GM21619 (cell line): ENCODE measurements at regions not wholly inside any gene's neighbourhood (a gene's known extent, or its start where the extent isn't known, plus 50 kb on each side); places are given as distances from the start of the nearest gene placed in this dataset.

Source experiments
- ATAC-seq: cut with Tn5 transposase; IDR thresholded peaks from one replicate; pipeline ENCODE4 v1.9.1; 2021; ENCODE audit not compliant: unreplicated experiment

DNA sequence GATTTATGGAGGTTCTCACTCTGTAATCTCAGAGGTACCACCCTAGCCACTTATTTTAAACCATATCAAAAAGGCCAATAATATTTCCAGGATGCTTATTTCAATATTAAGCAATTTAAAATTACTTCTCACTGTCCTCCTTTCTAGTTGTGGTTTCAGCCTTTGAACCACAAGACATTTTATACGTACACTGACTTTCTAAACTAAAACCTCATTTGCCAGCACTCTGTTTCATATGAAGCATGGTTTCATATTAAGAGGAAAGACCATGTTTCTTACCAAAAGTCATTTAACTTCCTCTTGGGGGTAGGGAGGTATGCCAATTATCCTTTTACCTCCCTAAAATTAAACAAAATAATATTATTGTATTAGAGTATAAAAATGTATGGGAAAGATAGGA is 399.8 kb downstream of the CDH7 start:
- no peak for ATAC-seq

DNA sequence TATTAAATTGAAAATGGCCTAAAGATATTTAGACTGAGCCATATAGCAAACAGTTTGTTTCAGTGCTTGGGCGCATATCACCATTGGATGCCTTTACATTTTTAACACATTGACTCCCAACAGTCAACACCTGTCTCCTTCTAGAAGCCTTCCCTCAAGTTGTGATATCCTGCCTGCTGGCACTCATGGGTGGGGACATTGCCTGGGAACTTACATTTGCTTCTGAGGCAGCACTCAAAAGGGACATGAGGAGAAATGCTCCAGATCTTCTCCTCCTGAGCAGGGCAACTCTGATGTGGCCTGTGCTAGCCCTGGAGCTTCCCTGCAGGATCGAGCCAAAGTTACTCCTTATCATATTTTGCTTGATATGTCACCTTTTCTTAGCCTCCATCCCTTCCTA is 392.2 kb downstream of the CDH7 start:
- ATAC-seq = no peak

DNA sequence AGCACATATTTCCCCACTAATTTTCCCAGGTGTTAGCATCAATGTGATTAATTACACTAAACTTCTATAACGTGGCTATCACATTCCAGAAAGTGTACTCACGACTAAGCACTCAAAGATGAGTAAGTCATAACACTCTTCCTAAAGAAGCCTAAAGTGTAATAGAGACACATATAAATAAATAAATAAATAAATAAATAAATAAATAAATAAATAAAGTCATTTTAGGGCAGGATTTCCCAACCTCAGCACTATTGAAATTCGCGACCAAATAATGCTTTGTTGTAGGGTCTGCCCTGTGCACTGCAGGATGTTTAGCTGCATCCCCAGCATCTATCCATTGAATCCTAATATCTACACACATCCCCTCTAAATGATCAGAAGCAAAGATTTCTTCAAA is 390.9 kb downstream of the CDH7 start:
- ATAC-seq = no peak

DNA sequence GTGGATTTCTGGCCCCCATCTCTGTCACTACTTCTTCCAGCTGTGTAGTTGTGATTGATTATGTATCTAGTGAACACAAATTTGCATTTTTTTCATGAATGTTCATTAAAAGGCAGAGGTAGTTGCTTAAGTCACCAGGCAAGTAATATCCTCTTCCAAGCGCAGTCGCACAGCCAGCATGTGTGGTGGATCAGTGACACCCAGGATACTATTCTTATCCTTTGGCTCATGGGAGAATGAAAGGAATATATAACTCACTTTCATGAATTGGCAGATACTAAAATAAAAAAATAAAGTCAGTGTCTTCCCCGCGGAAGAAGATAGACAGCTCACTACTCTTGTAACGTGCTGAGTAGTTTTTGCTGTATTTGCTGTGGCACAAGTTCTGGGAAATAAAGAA is 387.8 kb downstream of the CDH7 start:
- no peak for ATAC-seq

DNA sequence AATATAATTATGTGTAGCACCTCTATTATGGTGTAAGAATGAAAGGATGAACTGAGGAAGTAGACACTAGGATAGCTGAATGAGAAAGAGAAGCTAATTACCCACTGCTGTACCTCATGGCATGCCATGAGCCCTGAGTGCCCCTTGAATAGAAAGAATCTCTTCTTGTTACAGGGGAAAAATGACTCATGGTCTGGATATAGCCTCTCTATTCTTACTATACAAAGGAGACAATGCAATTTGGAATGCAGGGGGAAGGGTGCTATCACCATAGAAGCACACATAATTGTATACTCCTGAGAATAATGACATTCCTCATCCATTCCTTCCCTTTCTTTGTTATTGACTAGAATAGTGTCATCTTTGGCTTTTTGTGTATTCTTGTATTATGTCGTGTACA is 385.2 kb downstream of the CDH7 start:
- no peak for ATAC-seq

DNA sequence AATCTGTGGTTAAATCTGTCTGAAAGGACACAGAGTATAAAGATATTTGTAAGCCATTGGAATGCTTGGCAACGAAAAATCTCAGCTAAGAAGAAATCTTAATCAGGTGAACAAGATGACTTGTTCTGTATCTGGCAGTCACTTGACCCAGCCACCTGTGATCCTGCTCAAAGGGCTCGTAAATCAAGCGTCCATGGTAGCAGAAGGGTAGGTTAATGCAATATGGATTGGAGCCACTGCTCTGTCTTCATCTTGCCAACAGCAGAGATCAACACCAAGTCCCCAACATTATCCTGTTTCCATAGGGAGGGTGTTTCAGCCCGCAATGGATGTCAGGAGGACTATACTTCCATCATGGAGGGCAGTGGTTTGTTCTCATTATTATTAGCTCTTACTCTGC is 378.4 kb downstream of the CDH7 start:
- ATAC-seq = no peak

DNA sequence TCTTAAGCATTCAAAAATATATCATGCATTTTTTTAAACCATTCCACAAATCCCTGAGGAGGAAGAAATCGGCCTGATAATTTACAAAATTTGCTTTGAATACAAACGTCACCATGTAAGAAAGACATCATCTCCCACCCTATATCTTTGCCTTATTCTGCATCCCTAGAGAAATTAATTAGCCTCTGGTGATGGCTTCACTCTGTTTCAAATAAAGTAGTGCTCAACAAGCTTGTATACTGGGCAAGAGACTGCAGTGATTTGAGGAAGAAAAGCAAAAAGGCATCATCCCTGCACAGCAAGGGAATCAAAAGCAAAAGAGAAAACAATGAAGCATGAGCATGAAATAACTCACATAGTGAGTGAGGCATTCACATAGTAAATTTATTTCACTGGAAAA is 375.5 kb downstream of the CDH7 start:
- ATAC-seq = no peak

DNA sequence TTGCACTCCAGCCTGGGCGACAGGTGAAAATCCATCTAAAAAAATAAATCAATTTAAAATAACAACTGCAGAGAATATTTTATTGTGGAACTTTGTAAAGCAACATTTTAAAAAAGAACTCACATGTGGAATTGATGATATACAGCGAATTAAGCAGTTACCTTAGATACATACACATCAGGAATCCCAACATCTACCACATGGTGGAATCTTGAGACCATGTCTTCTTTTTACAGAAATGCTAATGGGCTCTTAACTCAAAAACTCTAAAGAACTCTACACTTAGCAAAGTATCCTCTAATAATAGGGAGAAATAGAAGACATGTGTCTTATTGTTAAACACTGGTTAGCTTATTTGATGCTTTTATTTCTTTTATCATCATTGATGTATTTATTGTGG is 373.6 kb downstream of the CDH7 start:
- no peak for ATAC-seq

DNA sequence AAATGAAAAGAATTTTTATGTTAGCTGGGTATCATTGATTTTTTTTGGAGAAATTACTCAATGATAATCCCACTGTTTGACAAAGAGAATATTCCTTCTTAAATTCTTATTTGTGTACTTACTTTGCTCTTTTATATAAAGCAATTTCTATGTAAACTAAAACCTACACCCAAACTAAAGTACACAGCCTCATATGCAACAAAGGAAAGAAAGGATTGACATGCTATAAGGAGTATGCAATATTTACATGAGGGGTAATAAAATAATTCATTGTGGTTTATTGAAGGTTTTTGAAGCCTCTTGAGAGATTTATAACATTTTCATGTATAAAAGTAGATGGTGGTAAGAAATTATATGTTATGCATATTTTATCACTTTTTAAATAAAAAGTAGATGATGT is 368.5 kb downstream of the CDH7 start:
- no peak for ATAC-seq

DNA sequence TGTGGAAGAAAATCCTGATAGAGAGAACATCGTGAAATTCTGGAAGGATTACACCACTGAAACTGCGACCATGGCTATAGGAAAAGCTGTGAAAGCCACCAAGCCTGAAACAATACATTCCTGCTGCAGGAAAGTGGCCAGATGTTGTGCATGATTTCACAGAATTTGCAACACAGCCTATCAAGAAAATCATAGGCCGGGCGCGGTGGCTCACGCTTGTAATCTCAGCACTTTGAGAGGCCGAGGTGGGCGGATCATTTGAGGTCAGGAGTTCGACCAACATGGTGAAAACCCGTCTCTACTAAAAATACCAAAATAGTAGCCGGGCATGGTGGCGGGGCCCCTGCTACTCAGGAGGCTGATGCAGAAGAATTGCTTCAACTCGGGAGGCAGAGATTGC is 360.2 kb downstream of the CDH7 start:
- no peak for ATAC-seq

DNA sequence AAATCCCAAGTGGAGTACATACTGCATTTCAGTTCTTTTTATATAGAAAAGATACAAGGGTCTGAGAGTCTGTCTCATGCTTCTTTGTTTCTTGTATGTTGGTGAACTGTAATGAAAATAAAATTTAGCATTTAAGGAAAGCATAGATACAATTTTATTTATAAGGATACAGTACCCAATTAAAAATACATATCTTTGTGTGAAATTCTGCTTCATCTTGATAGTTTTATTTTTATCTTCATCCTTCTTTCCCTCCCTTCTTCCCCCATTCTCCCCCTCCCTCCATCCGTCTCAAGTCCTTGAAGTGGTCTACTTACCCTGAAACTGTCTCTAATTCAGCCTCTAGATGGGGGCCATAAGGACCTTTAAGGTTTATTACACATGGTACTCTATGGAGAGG is 359.8 kb downstream of the CDH7 start:
- ATAC-seq = no peak

DNA sequence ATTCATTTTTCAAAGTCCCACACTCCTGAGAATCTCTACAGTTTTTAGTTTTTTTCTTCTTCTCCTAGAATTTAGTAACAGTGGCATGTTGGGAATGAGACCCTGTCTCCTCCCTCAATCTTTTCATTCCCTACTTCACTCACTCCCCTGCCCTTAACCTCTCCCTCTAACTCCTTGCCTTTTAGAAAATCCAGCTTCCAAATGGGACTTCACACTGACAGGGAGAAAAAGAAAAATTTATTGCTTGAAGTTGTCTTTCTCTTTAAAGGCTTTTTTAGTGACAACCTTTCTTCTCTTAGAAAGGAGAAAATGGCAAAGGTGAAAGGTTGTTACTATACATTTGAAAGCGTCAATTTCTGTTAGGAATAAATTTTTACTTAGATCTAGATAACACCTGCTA is 359.2 kb downstream of the CDH7 start:
- ATAC-seq = no peak

DNA sequence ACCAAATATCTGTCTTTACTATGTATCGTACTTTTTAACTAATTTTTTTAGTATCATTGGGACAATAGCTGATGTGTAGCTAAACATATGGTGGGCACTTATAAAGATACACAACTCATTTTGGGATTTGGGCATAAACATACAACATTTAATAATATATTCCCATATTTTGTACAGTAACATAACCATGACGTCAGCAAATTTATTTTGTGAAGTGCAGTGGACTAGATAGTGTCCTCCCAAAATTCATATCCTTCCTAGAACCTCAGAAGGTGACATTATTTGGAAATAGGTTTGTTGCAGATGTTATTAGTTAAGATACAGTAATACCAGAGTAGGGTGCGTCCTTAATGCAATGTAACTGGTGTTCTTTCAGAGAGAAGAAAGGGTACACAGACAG is 356.7 kb downstream of the CDH7 start:
- ATAC-seq = no peak

DNA sequence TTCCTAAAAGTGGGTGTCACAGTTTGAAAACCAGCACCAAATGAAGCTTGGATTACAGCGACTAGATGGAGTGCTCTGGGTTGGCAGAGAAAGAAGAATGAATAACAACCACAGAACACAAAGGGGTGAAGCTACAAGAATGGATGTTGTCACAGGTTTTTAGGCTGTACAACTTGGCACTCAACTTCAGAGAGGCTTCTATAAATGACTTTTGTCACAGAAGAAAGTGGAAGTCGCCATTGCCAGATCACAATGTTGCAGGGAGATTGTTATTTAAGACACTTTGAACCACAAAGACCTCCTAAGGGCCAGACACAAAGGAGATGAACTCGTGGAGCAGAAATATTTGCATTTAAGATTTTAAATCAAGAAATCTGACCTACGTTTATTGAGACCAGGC is 354.2 kb downstream of the CDH7 start:
- ATAC-seq = no peak

DNA sequence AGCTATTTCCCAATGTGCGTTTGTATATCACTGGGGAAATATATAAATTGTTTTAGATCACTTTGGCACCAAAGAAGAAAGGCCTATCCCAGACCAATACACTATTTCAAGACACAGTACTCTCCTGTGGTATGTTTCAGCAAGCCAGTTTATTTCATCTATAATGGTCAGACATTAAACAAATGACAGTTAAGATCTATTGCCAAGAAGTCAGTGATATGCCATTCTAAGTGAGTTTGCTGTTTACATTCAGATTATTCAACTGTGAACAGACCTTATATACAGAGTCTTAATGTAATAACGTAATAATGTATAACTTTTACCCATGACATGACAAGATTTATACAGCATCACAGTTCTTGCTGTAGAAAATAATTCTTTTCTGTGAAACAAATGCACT is 352.7 kb downstream of the CDH7 start:
- ATAC-seq = no peak

DNA sequence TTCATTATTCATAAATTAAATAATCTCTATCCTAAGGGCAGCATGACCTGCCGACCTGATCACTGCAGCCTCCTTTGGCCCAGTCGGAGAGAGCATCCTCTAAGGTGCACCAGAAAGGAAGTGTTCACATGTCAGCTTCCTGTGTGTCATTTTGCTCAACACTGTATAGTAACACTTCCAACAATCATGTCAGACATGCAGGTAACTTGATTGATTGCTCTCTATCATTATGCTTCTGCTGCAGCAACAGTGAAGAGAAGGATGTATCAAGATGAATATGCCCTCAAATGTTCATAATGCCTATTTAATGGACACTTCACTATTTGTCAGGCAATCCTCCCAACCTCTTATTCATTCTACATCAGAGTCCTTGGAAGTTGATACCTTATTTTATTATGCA is 332.3 kb downstream of the CDH7 start:
- no peak for ATAC-seq

DNA sequence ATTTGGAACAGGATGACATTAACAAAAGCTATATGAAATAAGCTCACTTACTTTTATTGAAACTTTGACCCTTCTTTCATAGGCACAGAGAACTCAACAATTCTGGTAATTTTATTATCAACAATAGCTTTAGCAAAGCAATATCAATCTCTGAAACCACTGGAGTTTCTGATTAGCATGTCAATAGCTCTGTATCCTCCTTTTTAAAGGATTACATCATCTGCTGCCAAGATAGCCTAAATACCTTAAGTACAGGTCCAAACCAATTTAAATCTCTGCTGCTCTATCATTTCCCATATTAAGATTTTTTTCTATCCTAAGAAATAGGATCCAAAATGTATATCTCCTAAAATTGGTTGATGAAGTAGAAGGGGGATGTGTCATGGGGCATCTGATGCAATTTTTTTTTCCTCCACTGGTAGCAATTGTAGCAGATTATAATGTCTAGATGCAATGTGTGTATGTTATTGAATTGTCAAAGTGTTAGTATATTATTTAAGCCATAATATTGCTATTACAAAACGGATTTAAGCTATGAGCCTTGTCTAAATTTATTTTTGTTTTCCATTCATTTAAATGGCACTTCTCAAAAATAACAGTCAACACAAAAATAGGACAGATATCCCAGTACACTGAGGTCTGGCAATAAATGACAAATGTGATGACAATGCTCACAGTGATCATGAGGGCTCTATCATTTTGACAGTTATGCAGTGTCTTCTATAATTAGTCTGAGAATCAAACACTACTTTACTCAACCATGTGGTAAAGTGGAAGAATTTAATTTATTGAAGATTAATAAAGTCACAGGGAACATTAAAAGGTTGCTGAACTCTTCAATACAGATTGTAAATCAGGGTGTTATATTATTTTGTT is 328.4 kb downstream of the CDH7 start:
- no peak for ATAC-seq

DNA sequence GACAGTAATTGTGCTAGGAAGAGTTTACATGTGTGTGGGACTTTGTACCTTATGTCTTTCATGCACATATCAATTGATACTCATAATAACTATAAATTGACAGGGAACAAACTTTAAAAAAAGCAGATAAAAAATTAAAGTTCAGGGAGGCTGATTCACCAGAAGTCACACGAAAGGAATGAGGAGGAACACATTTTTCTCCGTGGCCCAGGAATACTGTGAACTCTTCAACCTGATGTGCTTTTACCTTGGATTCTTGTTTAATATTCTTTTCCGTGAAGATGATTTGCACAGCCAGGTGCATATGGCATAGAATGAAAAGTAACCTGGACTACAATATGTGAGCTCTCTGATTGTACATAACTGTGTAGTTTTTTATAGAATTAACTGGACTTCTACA is 326.3 kb downstream of the CDH7 start:
- no peak for ATAC-seq

DNA sequence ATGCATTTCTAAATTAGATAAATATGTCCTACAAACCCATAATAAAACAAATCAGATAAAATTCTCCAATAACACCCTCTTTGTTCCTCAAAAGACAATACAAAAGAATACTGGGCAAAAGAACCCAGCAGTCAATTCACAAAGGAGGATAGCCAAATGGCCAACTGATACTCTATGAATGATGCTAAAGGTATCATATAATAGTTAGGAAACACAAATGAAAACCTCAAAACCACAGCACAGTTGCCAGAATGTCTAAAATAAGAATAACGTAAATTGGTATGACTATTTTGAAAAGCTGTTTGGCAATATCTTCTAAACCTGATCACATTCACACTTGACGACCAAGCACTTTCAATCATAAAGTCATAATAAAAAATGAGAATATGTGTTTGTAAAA is 315.4 kb downstream of the CDH7 start:
- no peak for ATAC-seq

DNA sequence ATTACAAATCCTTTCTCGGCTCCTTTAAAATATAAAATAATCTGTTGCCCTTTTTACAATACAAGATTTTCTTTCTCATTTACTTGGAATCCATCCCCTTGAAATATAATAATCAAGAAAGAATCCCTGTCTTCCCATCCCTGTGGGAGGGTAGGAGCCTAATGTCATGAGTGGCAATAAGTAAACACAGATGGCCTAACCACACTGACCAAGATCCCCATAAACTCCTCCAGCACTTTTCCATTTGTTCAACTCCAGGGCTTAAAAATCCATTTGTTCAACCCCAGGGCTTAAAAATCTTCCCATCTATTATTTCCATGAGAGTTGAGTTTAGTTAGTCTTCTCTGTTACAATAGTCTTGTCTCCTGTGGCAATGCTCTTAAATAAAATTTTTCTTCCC is 297.6 kb downstream of the CDH7 start:
- no peak for ATAC-seq

DNA sequence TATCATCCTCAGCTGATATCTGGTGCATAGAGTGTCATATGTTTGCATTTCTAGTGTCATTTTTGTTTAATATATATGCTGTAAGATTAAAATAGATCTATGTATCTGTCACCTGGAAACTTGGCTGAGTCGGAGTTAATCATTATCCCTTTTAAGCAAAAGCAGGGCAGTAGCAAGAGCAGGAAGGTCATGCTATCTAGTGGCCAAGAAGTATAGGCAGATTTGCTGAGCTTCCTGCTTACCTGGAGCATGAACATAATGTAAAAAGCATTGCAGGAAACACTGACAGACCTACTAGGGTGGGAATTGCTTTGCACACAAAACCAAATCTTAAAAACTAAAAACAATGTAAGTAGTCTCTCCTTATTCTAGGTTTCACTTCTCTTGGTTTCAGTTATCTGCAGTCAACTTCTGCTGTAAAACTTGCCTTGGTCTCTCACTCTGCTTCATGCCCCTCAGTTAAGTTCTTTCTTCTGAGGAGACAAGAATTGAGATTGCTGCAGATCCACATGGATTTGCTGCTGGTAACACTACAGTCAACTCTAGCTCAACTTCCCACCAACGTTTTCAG is 295.3 kb downstream of the CDH7 start:
- ATAC-seq = peak; percentile 86

DNA sequence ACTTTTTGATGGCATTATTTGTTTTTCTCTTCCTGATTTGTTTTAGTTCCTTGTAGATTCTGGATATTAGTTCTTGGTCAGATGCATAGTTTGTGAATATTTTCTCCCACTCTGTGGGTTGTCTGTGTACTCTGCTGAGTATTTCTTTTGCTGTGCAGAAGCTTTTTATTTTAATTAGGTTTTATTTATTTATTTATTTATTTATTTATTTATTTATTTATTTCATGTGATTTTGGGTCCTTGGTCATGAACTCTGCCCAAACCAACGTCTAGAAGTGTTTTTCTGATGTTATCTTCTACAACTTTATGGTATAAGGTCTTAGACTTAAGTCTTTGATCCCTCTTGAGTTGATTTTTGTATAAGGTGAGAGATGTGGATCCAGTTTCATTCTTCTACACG is 292.2 kb downstream of the CDH7 start:
- ATAC-seq = no peak

DNA sequence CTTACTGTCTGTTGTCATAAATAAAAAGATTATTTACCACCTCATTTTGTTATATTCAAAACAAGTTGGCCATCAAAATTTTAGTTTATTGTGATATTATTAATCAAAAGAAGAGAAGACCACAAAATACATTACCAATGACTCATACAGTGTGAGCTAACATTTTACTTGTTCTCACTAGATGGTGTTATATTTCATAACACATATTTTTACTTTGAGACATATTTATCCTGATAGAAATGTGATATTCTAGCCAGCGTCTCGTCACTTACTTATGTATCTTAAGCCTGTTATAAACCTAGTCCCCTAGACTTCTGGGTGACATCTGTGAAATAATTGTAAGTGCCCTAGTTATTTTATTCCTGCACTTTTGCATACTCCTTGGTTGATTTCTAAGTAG is 263.2 kb downstream of the CDH7 start:
- no peak for ATAC-seq
